IPS-18a (cell line): ENCODE measurements at regions not wholly inside any gene's neighbourhood (a gene's known extent, or its start where the extent isn't known, plus 50 kb on each side); places are given as distances from the start of the nearest gene placed in this dataset.
"Not testable (repeated sequence)": the region's sequence is repeated elsewhere in the genome, so short reads cannot be mapped to it uniquely, and the experiment has no call there.

Experiments
- H3K27ac ChIP-seq: one replicate; pipeline ENCODE4 v1.5.1; 2013; ENCODE audit warnings: low read length
- H3K27me3 ChIP-seq: one replicate; pipeline ENCODE4 v1.6.1; 2013; ENCODE audit warnings: mild to moderate bottlenecking, low read length; ENCODE audit not compliant: control insufficient read depth, insufficient read depth
- H3K36me3 ChIP-seq: one replicate; pipeline ENCODE4 v1.6.1; 2013; ENCODE audit warnings: low read depth, low read length; ENCODE audit not compliant: control insufficient read depth
- H3K4me1 ChIP-seq: one replicate; pipeline ENCODE4 v1.6.1; 2013; ENCODE audit warnings: low read depth, low read length; ENCODE audit not compliant: control insufficient read depth
- H3K4me3 ChIP-seq: one replicate; pipeline ENCODE4 v1.5.1; 2013; ENCODE audit warnings: low read length
- H3K9ac ChIP-seq: one replicate; pipeline ENCODE4 v1.6.1; 2013; ENCODE audit warnings: mild to moderate bottlenecking, low read length, moderate library complexity
- H3K9me3 ChIP-seq: one replicate; pipeline ENCODE4 v1.6.1; 2013; ENCODE audit warnings: low read depth, low read length; ENCODE audit not compliant: control insufficient read depth

- Histone ChIP-seq H3K27me3 (no peaks in the 10 kb centered on the region), H3K9ac (no peak overlapping the region), H3K4me1 (no peaks in the 10 kb centered on the region), H3K4me3 (no peak overlapping the region), H3K9me3 (no peaks in the 10 kb centered on the region), H3K27ac (no peak overlapping the region), H3K36me3 (no peaks in the 10 kb centered on the region)
Measured at GRCh38 chr2:211203986-211204385, 647.6 kb downstream of the CPS1 start.

GRCh38 chr2:211204456-211204855, 648.1 kb downstream of the CPS1 start:
- Histone ChIP-seq H3K9ac (no peak overlapping the region), H3K27ac (no peak overlapping the region), H3K4me1 (no peaks in the 10 kb centered on the region), H3K27me3 (no peaks in the 10 kb centered on the region), H3K36me3 (no peaks in the 10 kb centered on the region), H3K9me3 (no peaks in the 10 kb centered on the region), H3K4me3 (no peak overlapping the region)

GRCh38 chr2:211204902-211205301, 648.5 kb downstream of the CPS1 start:
- H3K9me3 ChIP-seq, result no peaks in the 10 kb centered on the region
- no peaks in the 10 kb centered on the region for H3K4me1 ChIP-seq
- no peaks in the 10 kb centered on the region for H3K27me3 ChIP-seq
- no peak overlapping the region for H3K9ac ChIP-seq
- no peak overlapping the region for H3K4me3 ChIP-seq
- no peaks in the 10 kb centered on the region for H3K36me3 ChIP-seq
- no peak overlapping the region for H3K27ac ChIP-seq

- no peaks in the 10 kb centered on the region for H3K4me1 ChIP-seq
- no peaks in the 10 kb centered on the region for H3K9me3 ChIP-seq
- no peak overlapping the region for H3K9ac ChIP-seq
- no peaks in the 10 kb centered on the region for H3K27me3 ChIP-seq
- H3K36me3 ChIP-seq, result no peaks in the 10 kb centered on the region
- H3K4me3 ChIP-seq, result no peak overlapping the region
- no peak overlapping the region for H3K27ac ChIP-seq
Measured at GRCh38 chr2:211205358-211205757, 649.0 kb downstream of the CPS1 start.

GRCh38 chr2:211205836-211206235, 649.4 kb downstream of the CPS1 start:
- no peak overlapping the region for H3K27ac ChIP-seq
- H3K27me3 ChIP-seq, result no peaks in the 10 kb centered on the region
- H3K4me3 ChIP-seq, result no peak overlapping the region
- H3K9ac ChIP-seq, result no peak overlapping the region
- no peaks in the 10 kb centered on the region for H3K9me3 ChIP-seq
- H3K36me3 ChIP-seq, result no peaks in the 10 kb centered on the region
- H3K4me1 ChIP-seq, result no peaks in the 10 kb centered on the region

GRCh38 chr2:211216221-211216620, 659.8 kb downstream of the CPS1 start:
- no peaks in the 10 kb centered on the region for H3K4me1 ChIP-seq
- H3K27ac ChIP-seq, result no peak overlapping the region
- no peaks in the 10 kb centered on the region for H3K9me3 ChIP-seq
- H3K4me3 ChIP-seq, result no peak overlapping the region
- H3K9ac ChIP-seq, result no peak overlapping the region
- no peaks in the 10 kb centered on the region for H3K27me3 ChIP-seq
- H3K36me3 ChIP-seq, result no peaks in the 10 kb centered on the region

- not testable (repeated sequence) for H3K27ac ChIP-seq, H3K27me3 ChIP-seq, H3K4me3 ChIP-seq, H3K36me3 ChIP-seq, H3K9ac ChIP-seq, H3K4me1 ChIP-seq, H3K9me3 ChIP-seq
Measured at GRCh38 chr2:211219548-211219947, 663.1 kb downstream of the CPS1 start.

GRCh38 chr2:211225784-211226183, 669.4 kb downstream of the CPS1 start:
- H3K4me1 ChIP-seq, result no peaks in the 10 kb centered on the region
- H3K27ac ChIP-seq, result no peak overlapping the region
- H3K9ac ChIP-seq, result no peak overlapping the region
- no peaks in the 10 kb centered on the region for H3K36me3 ChIP-seq
- no peaks in the 10 kb centered on the region for H3K9me3 ChIP-seq
- H3K4me3 ChIP-seq, result no peak overlapping the region
- H3K27me3 ChIP-seq, result no peaks in the 10 kb centered on the region

GRCh38 chr2:211228559-211228958, 672.2 kb downstream of the CPS1 start:
- H3K9ac ChIP-seq, result no peak overlapping the region
- H3K4me3 ChIP-seq, result no peak overlapping the region
- H3K27me3 ChIP-seq, result no peaks in the 10 kb centered on the region
- no peaks in the 10 kb centered on the region for H3K36me3 ChIP-seq
- H3K27ac ChIP-seq, result no peak overlapping the region
- no peaks in the 10 kb centered on the region for H3K9me3 ChIP-seq
- no peaks in the 10 kb centered on the region for H3K4me1 ChIP-seq

GRCh38 chr2:211237586-211238275, 681.3 kb downstream of the CPS1 start:
- H3K9ac ChIP-seq, result no peak overlapping the region
- no peaks in the 10 kb centered on the region for H3K4me1 ChIP-seq
- no peaks in the 10 kb centered on the region for H3K36me3 ChIP-seq
- no peak overlapping the region for H3K27ac ChIP-seq
- no peak overlapping the region for H3K4me3 ChIP-seq
- H3K27me3 ChIP-seq, result no peaks in the 10 kb centered on the region
- H3K9me3 ChIP-seq, result no peaks in the 10 kb centered on the region

- Histone ChIP-seq H3K9me3 (no peaks in the 10 kb centered on the region), H3K4me1 (no peaks in the 10 kb centered on the region), H3K9ac (no peak overlapping the region), H3K27me3 (no peaks in the 10 kb centered on the region), H3K36me3 (no peaks in the 10 kb centered on the region), H3K27ac (no peak overlapping the region), H3K4me3 (no peak overlapping the region)
Measured at GRCh38 chr2:211241891-211242290, 685.5 kb downstream of the CPS1 start.

GRCh38 chr2:211247751-211248150, 691.4 kb downstream of the CPS1 start:
- H3K4me3 ChIP-seq, result no peak overlapping the region
- no peaks in the 10 kb centered on the region for H3K36me3 ChIP-seq
- H3K9me3 ChIP-seq, result no peaks in the 10 kb centered on the region
- peaks cover 11% of the 10 kb centered on the region for H3K4me1 ChIP-seq
- H3K9ac ChIP-seq, result no peak overlapping the region
- H3K27ac ChIP-seq, result no peak overlapping the region
- H3K27me3 ChIP-seq, result no peaks in the 10 kb centered on the region
